D721Med (cell line): ENCODE measurements at regions not wholly inside any gene's neighbourhood (a gene's known extent, or its start where the extent isn't known, plus 50 kb on each side); places are given as distances from the start of the nearest gene placed in this dataset.

Experiments used
- DNase-seq: peaks from one replicate; pipeline ENCODE4 v3.0.0; 2011; ENCODE audit warnings: low spot score; ENCODE audit not compliant: insufficient read length
- FAIRE-seq: peaks from 2 replicates; lab custom pipeline; 2011; peaks lifted over from hg19 to GRCh38; lab: Jason Lieb, UNC
- CTCF ChIP-seq: IDR thresholded peaks from 2 replicates; pipeline ENCODE4 v1.5.1; 2012; ENCODE audit warnings: mild to moderate bottlenecking, control low read depth; ENCODE audit not compliant: insufficient read depth; ENCODE audit errors: missing control alignments

GRCh38 chr14:89708982-89709625 lies 245.4 kb downstream of the EFCAB11 start:
- DNase-seq (no peak), FAIRE-seq (no peak)
- TF ChIP-seq CTCF, result no peak

- FAIRE-seq (no peak), DNase-seq (no peak)
- TF ChIP-seq CTCF, result no peak
Observed at GRCh38 chr14:89707086-89707485, 247.4 kb downstream of the EFCAB11 start.

- no peak for DNase-seq
- FAIRE-seq, result no peak
Observed at GRCh38 chr14:89702876-89703200, 251.7 kb downstream of the EFCAB11 start.

GRCh38 chr14:89702073-89702875 lies 252.3 kb downstream of the EFCAB11 start:
- TF ChIP-seq CTCF, result no peak
- DNase-seq (no peak), FAIRE-seq (no peak)

More at GRCh38 chr14:89702876-89703200, 251.7 kb downstream of the EFCAB11 start:
- TF ChIP-seq CTCF, result no peak

GRCh38 chr14:89701211-89702043 lies 253.1 kb downstream of the EFCAB11 start:
- DNase-seq (no peak), FAIRE-seq (no peak)
- no peak for TF ChIP-seq CTCF

GRCh38 chr14:89700801-89701200 lies 253.7 kb downstream of the EFCAB11 start:
- TF ChIP-seq CTCF, result no peak
- FAIRE-seq (no peak), DNase-seq (no peak)

- no peak for FAIRE-seq
- TF ChIP-seq CTCF, result no peak
Observed at GRCh38 chr14:89699071-89699470, 255.5 kb downstream of the EFCAB11 start.

More at GRCh38 chr14:89699071-89699470, 255.5 kb downstream of the EFCAB11 start:
- no peak for DNase-seq
